ENCODE measurements at regions not wholly inside any gene's neighbourhood (a gene's known extent, or its start where the extent isn't known, plus 50 kb on each side); places are given as distances from the start of the nearest gene placed in this dataset.

- H3K9me3 ChIP-seq (ENCODE audit: control extremely low read depth in 1 of 5, control insufficient read depth in 4 of 5, insufficient read depth in 2 of 5, low read depth in 1 of 5, low read length in 4 of 5), result no peaks in the 10 kb centered on the region
- H3K27me3 ChIP-seq (replicated peaks in 2 of 5; ENCODE audit: control insufficient read depth in 4 of 5, insufficient read depth in 5 of 5, low read length in 4 of 5), result no peaks in the 10 kb centered on the region
- CTCF ChIA-PET, result interaction anchor here (1.1 kb wide), 1 partner anchor 37 kb away, joined by 3 read pairs; no protein-coding TSS in a partner anchor
- no peaks in the 10 kb centered on the region for H3K36me3 ChIP-seq (ENCODE audit: control insufficient read depth in 4 of 4, insufficient read depth in 4 of 4, low read length in 3 of 4)
- H3K4me1 ChIP-seq (ENCODE audit: control extremely low read depth in 1 of 4, control insufficient read depth in 4 of 4, insufficient read depth in 4 of 4, low read length in 3 of 4), result no peaks in the 10 kb centered on the region
- H3K4me3 ChIP-seq (ENCODE audit: control insufficient read depth in 1 of 7, extremely low read depth in 1 of 7, insufficient read depth in 4 of 7, low read depth in 2 of 7, low read length in 6 of 7), result no peak overlapping the region
- H3K27ac ChIP-seq (ENCODE audit: insufficient read depth in 1 of 2, low read depth in 1 of 2, low read length in 2 of 2, poor library complexity in 1 of 2, severe bottlenecking in 2 of 2), result no peak overlapping the region
- DNase-seq, result no peak
- no CpG with 5 or more reads among the region's 6 CpGs for WGBS (ENCODE audit: insufficient coverage)
- POLR2A ChIA-PET, result no interaction called here
Measured at GRCh38 chr9:107813287-107813686, 323.7 kb upstream of the KLF4 start.

GRCh38 chr9:107810461-107810961 lies 320.9 kb upstream of the KLF4 start:
- no peak overlapping the region for H3K4me3 ChIP-seq (ENCODE audit: control insufficient read depth in 1 of 7, extremely low read depth in 1 of 7, insufficient read depth in 4 of 7, low read depth in 2 of 7, low read length in 6 of 7)
- POLR2A ChIA-PET, result no interaction called here
- H3K9me3 ChIP-seq (ENCODE audit: control extremely low read depth in 1 of 5, control insufficient read depth in 4 of 5, insufficient read depth in 2 of 5, low read depth in 1 of 5, low read length in 4 of 5), result no peaks in the 10 kb centered on the region
- 93% methylated on average over 6 of the region's 6 CpGs for WGBS (ENCODE audit: insufficient coverage)
- H3K27me3 ChIP-seq (replicated peaks in 2 of 5; ENCODE audit: control insufficient read depth in 4 of 5, insufficient read depth in 5 of 5, low read length in 4 of 5), result no peaks in the 10 kb centered on the region
- H3K36me3 ChIP-seq (ENCODE audit: control insufficient read depth in 4 of 4, insufficient read depth in 4 of 4, low read length in 3 of 4), result no peaks in the 10 kb centered on the region
- H3K4me1 ChIP-seq (ENCODE audit: control extremely low read depth in 1 of 4, control insufficient read depth in 4 of 4, insufficient read depth in 4 of 4, low read length in 3 of 4), result no peaks in the 10 kb centered on the region
- H3K27ac ChIP-seq (ENCODE audit: insufficient read depth in 1 of 2, low read depth in 1 of 2, low read length in 2 of 2, poor library complexity in 1 of 2, severe bottlenecking in 2 of 2), result no peak overlapping the region
- CTCF ChIA-PET, result no interaction called here
- DNase-seq, result no peak

GRCh38 chr9:107809871-107810460 lies 320.4 kb upstream of the KLF4 start:
- H3K4me1 ChIP-seq (ENCODE audit: control extremely low read depth in 1 of 4, control insufficient read depth in 4 of 4, insufficient read depth in 4 of 4, low read length in 3 of 4), result no peaks in the 10 kb centered on the region
- H3K36me3 ChIP-seq (ENCODE audit: control insufficient read depth in 4 of 4, insufficient read depth in 4 of 4, low read length in 3 of 4), result no peaks in the 10 kb centered on the region
- no peak overlapping the region for H3K4me3 ChIP-seq (ENCODE audit: control insufficient read depth in 1 of 7, extremely low read depth in 1 of 7, insufficient read depth in 4 of 7, low read depth in 2 of 7, low read length in 6 of 7)
- no peaks in the 10 kb centered on the region for H3K27me3 ChIP-seq (replicated peaks in 2 of 5; ENCODE audit: control insufficient read depth in 4 of 5, insufficient read depth in 5 of 5, low read length in 4 of 5)
- DNase-seq, result peak; percentile 3 to 44 (median 24)
- 94% methylated on average over 5 of the region's 5 CpGs for WGBS (ENCODE audit: insufficient coverage)
- POLR2A ChIA-PET, result no interaction called here
- H3K9me3 ChIP-seq (ENCODE audit: control extremely low read depth in 1 of 5, control insufficient read depth in 4 of 5, insufficient read depth in 2 of 5, low read depth in 1 of 5, low read length in 4 of 5), result no peaks in the 10 kb centered on the region
- H3K27ac ChIP-seq (ENCODE audit: insufficient read depth in 1 of 2, low read depth in 1 of 2, low read length in 2 of 2, poor library complexity in 1 of 2, severe bottlenecking in 2 of 2), result no peak overlapping the region
- CTCF ChIA-PET, result no interaction called here

GRCh38 chr9:107807183-107807582 lies 317.6 kb upstream of the KLF4 start:
- H3K4me1 ChIP-seq (ENCODE audit: control extremely low read depth in 1 of 4, control insufficient read depth in 4 of 4, insufficient read depth in 4 of 4, low read length in 3 of 4), result no peaks in the 10 kb centered on the region
- 97% methylated on average over 3 of the region's 4 CpGs for WGBS (ENCODE audit: insufficient coverage)
- POLR2A ChIA-PET, result no interaction called here
- H3K27ac ChIP-seq (ENCODE audit: insufficient read depth in 1 of 2, low read depth in 1 of 2, low read length in 2 of 2, poor library complexity in 1 of 2, severe bottlenecking in 2 of 2), result no peak overlapping the region
- H3K9me3 ChIP-seq (ENCODE audit: control extremely low read depth in 1 of 5, control insufficient read depth in 4 of 5, insufficient read depth in 2 of 5, low read depth in 1 of 5, low read length in 4 of 5), result no peaks in the 10 kb centered on the region
- H3K27me3 ChIP-seq (replicated peaks in 2 of 5; ENCODE audit: control insufficient read depth in 4 of 5, insufficient read depth in 5 of 5, low read length in 4 of 5), result no peaks in the 10 kb centered on the region
- DNase-seq, result no peak
- CTCF ChIA-PET, result interaction anchor here (1.4 kb wide), 1 partner anchor 25 kb away, joined by 4 read pairs; no protein-coding TSS in a partner anchor
- no peak overlapping the region for H3K4me3 ChIP-seq (ENCODE audit: control insufficient read depth in 1 of 7, extremely low read depth in 1 of 7, insufficient read depth in 4 of 7, low read depth in 2 of 7, low read length in 6 of 7)
- H3K36me3 ChIP-seq (ENCODE audit: control insufficient read depth in 4 of 4, insufficient read depth in 4 of 4, low read length in 3 of 4), result no peaks in the 10 kb centered on the region

GRCh38 chr9:107805201-107805600 lies 315.6 kb upstream of the KLF4 start:
- DNase-seq, result no peak
- Histone ChIP-seq H3K4me3 (ENCODE audit: control insufficient read depth in 1 of 7, extremely low read depth in 1 of 7, insufficient read depth in 4 of 7, low read depth in 2 of 7, low read length in 6 of 7) (no peak overlapping the region), H3K27ac (ENCODE audit: insufficient read depth in 1 of 2, low read depth in 1 of 2, low read length in 2 of 2, poor library complexity in 1 of 2, severe bottlenecking in 2 of 2) (no peak overlapping the region), H3K27me3 (replicated peaks in 2 of 5; ENCODE audit: control insufficient read depth in 4 of 5, insufficient read depth in 5 of 5, low read length in 4 of 5) (no peaks in the 10 kb centered on the region), H3K36me3 (ENCODE audit: control insufficient read depth in 4 of 4, insufficient read depth in 4 of 4, low read length in 3 of 4) (no peaks in the 10 kb centered on the region), H3K4me1 (ENCODE audit: control extremely low read depth in 1 of 4, control insufficient read depth in 4 of 4, insufficient read depth in 4 of 4, low read length in 3 of 4) (no peaks in the 10 kb centered on the region), H3K9me3 (ENCODE audit: control extremely low read depth in 1 of 5, control insufficient read depth in 4 of 5, insufficient read depth in 2 of 5, low read depth in 1 of 5, low read length in 4 of 5) (no peaks in the 10 kb centered on the region)
- WGBS (ENCODE audit: insufficient coverage), result 100% methylated on average over 2 of the region's 2 CpGs
- ChIA-PET POLR2A (no interaction called here), CTCF (no interaction called here)

GRCh38 chr9:107794259-107794658 lies 304.7 kb upstream of the KLF4 start:
- POLR2A ChIA-PET, result interaction anchor here (0.6 kb wide), 1 partner anchor 1045 kb away, joined by 3 read pairs; no protein-coding TSS in a partner anchor
- CTCF ChIA-PET, result interaction anchor here (1.1 kb wide), 1 partner anchor 11 kb away, joined by 3 read pairs; no protein-coding TSS in a partner anchor

GRCh38 chr9:107793541-107793940 lies 304.0 kb upstream of the KLF4 start:
- no peak for DNase-seq
- Histone ChIP-seq H3K36me3 (ENCODE audit: control insufficient read depth in 4 of 4, insufficient read depth in 4 of 4, low read length in 3 of 4) (no peaks in the 10 kb centered on the region), H3K4me3 (ENCODE audit: control insufficient read depth in 1 of 7, extremely low read depth in 1 of 7, insufficient read depth in 4 of 7, low read depth in 2 of 7, low read length in 6 of 7) (no peak overlapping the region), H3K27ac (ENCODE audit: insufficient read depth in 1 of 2, low read depth in 1 of 2, low read length in 2 of 2, poor library complexity in 1 of 2, severe bottlenecking in 2 of 2) (no peak overlapping the region), H3K9me3 (ENCODE audit: control extremely low read depth in 1 of 5, control insufficient read depth in 4 of 5, insufficient read depth in 2 of 5, low read depth in 1 of 5, low read length in 4 of 5) (no peaks in the 10 kb centered on the region), H3K4me1 (ENCODE audit: control extremely low read depth in 1 of 4, control insufficient read depth in 4 of 4, insufficient read depth in 4 of 4, low read length in 3 of 4) (no peaks in the 10 kb centered on the region), H3K27me3 (replicated peaks in 2 of 5; ENCODE audit: control insufficient read depth in 4 of 5, insufficient read depth in 5 of 5, low read length in 4 of 5) (no peaks in the 10 kb centered on the region)
- POLR2A ChIA-PET, result interaction anchor here (0.6 kb wide), 2 partner anchors 134 to 1046 kb away, joined by 3 read pairs; no protein-coding TSS in a partner anchor
- CTCF ChIA-PET, result no interaction called here
- 100% methylated on average over 1 of the region's 1 CpG for WGBS (ENCODE audit: insufficient coverage)

More at GRCh38 chr9:107794259-107794658, 304.7 kb upstream of the KLF4 start:
- Histone ChIP-seq H3K4me1 (ENCODE audit: control extremely low read depth in 1 of 4, control insufficient read depth in 4 of 4, insufficient read depth in 4 of 4, low read length in 3 of 4) (no peaks in the 10 kb centered on the region), H3K27ac (ENCODE audit: insufficient read depth in 1 of 2, low read depth in 1 of 2, low read length in 2 of 2, poor library complexity in 1 of 2, severe bottlenecking in 2 of 2) (no peak overlapping the region), H3K4me3 (ENCODE audit: control insufficient read depth in 1 of 7, extremely low read depth in 1 of 7, insufficient read depth in 4 of 7, low read depth in 2 of 7, low read length in 6 of 7) (no peak overlapping the region), H3K36me3 (ENCODE audit: control insufficient read depth in 4 of 4, insufficient read depth in 4 of 4, low read length in 3 of 4) (no peaks in the 10 kb centered on the region), H3K9me3 (ENCODE audit: control extremely low read depth in 1 of 5, control insufficient read depth in 4 of 5, insufficient read depth in 2 of 5, low read depth in 1 of 5, low read length in 4 of 5) (no peaks in the 10 kb centered on the region), H3K27me3 (replicated peaks in 2 of 5; ENCODE audit: control insufficient read depth in 4 of 5, insufficient read depth in 5 of 5, low read length in 4 of 5) (no peaks in the 10 kb centered on the region)
- peak in 1 of 3 donors; percentile 15 for DNase-seq
- 70% methylated on average over 2 of the region's 2 CpGs for WGBS (ENCODE audit: insufficient coverage)

Measured in common myeloid progenitor, CD34-positive (primary cell).